22Rv1 (cell line): ENCODE measurements at regions not wholly inside any gene's neighbourhood (a gene's known extent, or its start where the extent isn't known, plus 50 kb on each side); places are given as distances from the start of the nearest gene placed in this dataset.

Source experiments
- H3K27ac ChIP-seq: fragments of 450-650 bp; 2 replicates; pipeline ENCODE4 v1.5.1; 2017
- CTCF ChIP-seq: fragments of 450-650 bp; IDR thresholded peaks from 2 replicates; pipeline ENCODE4 v1.5.1; 2017; ENCODE audit warnings: mild to moderate bottlenecking
- ZFX ChIP-seq: fragments of 450-650 bp; IDR thresholded peaks from 2 replicates; pipeline ENCODE4 v1.6.1; 2017; ENCODE audit warnings: antibody characterized with exemption, borderline replicate concordance

GRCh38 chr16:63822818-63823217 lies 1299.0 kb downstream of the CDH11 start:
- no peak overlapping the region for H3K27ac ChIP-seq
- TF ChIP-seq ZFX (no peak), CTCF (no peak)

GRCh38 chr16:63816276-63816675 lies 1305.6 kb downstream of the CDH11 start:
- no peak overlapping the region for H3K27ac ChIP-seq
- TF ChIP-seq ZFX (no peak), CTCF (no peak)

- no peak overlapping the region for H3K27ac ChIP-seq
- TF ChIP-seq CTCF, result no peak
- TF ChIP-seq ZFX, result no peak
Observed at GRCh38 chr16:63813862-63814261, 1308.0 kb downstream of the CDH11 start.

GRCh38 chr16:63808730-63809129 lies 1313.1 kb downstream of the CDH11 start:
- TF ChIP-seq ZFX (no peak), CTCF (no peak)
- no peak overlapping the region for H3K27ac ChIP-seq

GRCh38 chr16:63806794-63807506 lies 1314.9 kb downstream of the CDH11 start:
- no peak overlapping the region for H3K27ac ChIP-seq
- TF ChIP-seq CTCF (no peak), ZFX (no peak)

GRCh38 chr16:63804126-63804525 lies 1317.7 kb downstream of the CDH11 start:
- TF ChIP-seq ZFX, result no peak
- TF ChIP-seq CTCF, result no peak
- no peak overlapping the region for H3K27ac ChIP-seq

GRCh38 chr16:63789603-63790002 lies 1332.3 kb downstream of the CDH11 start:
- no peak overlapping the region for H3K27ac ChIP-seq
- TF ChIP-seq CTCF (peak; percentile 61), ZFX (no peak)
